ENCODE measurements at regions not wholly inside any gene's neighbourhood (a gene's known extent, or its start where the extent isn't known, plus 50 kb on each side); places are given as distances from the start of the nearest gene placed in this dataset.
"Not testable (repeated sequence)": the region's sequence is repeated elsewhere in the genome, so short reads cannot be mapped to it uniquely, and the experiment has no call there.

DNA sequence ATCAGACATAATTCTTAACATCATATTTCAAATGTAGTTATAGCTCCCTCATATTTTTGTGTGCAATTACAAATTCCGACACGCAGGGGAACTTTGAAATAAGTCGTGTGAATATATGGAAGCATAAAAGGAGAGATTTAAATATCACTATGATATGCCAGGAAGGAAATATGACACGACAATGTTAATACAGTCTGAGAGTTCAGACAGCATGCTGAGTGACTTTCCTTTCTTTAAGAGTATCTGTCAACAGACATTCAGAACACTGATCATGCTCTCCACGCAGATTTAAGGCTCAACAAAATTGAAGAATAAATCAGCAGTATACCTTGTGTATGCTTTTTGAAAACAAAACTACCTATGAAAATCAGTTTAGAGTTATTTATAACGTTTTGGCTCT lies 232.6 kb upstream of the CARD18 start:
- DNase-seq (ENCODE audit: low read depth) = no peak
- H3K4me3 ChIP-seq (ENCODE audit: low read depth, low read length) = no peak overlapping the region
- TF ChIP-seq MYC (IDR thresholded peaks at IDR 0.05; ENCODE audit: low read depth, low read length) (no peak), POLR2A (IDR thresholded peaks at IDR 0.05; ENCODE audit: extremely low read depth, insufficient read length) (no peak)

DNA sequence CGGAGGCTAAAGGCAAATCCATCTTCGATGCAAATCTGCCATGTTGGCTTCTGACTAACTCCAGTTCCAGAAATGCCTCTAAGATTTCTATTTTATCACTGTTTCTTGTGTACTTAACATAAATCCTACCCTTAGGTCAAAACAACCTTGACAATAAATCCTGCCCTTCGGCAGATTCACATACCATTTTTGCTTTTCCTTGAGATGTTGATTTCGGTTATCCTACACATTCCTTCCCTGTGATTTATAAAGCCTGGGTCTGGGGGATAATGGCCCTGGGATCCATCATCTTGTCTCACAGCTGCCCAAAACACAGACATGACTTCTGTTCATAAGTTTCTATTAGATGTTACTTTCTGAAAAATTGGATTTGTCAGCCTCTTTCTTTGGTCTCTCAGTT lies 231.7 kb upstream of the CARD18 start:
- no peak for TF ChIP-seq MYC (IDR thresholded peaks at IDR 0.05; ENCODE audit: low read depth, low read length)
- TF ChIP-seq POLR2A (IDR thresholded peaks at IDR 0.05; ENCODE audit: extremely low read depth, insufficient read length) = no peak
- TF ChIP-seq, protein P1, sequence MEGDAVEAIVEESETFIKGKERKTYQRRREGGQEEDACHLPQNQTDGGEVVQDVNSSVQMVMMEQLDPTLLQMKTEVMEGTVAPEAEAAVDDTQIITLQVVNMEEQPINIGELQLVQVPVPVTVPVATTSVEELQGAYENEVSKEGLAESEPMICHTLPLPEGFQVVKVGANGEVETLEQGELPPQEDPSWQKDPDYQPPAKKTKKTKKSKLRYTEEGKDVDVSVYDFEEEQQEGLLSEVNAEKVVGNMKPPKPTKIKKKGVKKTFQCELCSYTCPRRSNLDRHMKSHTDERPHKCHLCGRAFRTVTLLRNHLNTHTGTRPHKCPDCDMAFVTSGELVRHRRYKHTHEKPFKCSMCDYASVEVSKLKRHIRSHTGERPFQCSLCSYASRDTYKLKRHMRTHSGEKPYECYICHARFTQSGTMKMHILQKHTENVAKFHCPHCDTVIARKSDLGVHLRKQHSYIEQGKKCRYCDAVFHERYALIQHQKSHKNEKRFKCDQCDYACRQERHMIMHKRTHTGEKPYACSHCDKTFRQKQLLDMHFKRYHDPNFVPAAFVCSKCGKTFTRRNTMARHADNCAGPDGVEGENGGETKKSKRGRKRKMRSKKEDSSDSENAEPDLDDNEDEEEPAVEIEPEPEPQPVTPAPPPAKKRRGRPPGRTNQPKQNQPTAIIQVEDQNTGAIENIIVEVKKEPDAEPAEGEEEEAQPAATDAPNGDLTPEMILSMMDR (IDR thresholded peaks at IDR 0.05; ENCODE audit: low read depth, low read length) = no peak
- TF ChIP-seq, protein P2, sequence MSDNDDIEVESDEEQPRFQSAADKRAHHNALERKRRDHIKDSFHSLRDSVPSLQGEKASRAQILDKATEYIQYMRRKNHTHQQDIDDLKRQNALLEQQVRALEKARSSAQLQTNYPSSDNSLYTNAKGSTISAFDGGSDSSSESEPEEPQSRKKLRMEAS (IDR thresholded peaks at IDR 0.05; ENCODE audit: low read depth, low read length) = no peak
- no peak overlapping the region for H3K4me3 ChIP-seq (ENCODE audit: low read depth, low read length)
- DNase-seq (ENCODE audit: low read depth) = no peak

DNA sequence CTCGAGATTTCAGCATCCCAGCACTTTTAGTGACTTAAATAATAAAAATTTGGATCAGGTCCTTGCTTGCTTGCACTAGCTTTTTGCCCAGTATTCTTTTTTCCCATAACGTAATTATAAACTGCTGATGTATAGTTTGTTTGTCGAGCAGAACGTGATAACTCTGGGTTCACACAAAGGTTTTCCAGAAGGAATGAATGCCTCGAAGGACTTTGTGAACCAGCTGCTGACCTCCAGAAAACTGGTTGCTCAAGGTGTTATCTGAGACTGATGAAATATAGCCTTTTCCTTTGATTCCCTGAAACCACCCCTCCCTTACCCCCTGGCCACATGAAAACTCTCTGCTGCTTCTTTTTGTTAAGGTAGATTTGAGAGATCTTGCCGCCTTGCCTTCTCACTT lies 229.1 kb upstream of the CARD18 start:
- no peak for TF ChIP-seq POLR2A (IDR thresholded peaks at IDR 0.05; ENCODE audit: extremely low read depth, insufficient read length)
- no peak for TF ChIP-seq MYC (IDR thresholded peaks at IDR 0.05; ENCODE audit: low read depth, low read length)
- TF ChIP-seq, protein P2 (IDR thresholded peaks at IDR 0.05; ENCODE audit: low read depth, low read length) = no peak
- TF ChIP-seq, protein P1 (IDR thresholded peaks at IDR 0.05; ENCODE audit: low read depth, low read length) = no peak
- H3K4me3 ChIP-seq (ENCODE audit: low read depth, low read length) = no peak overlapping the region
- DNase-seq (ENCODE audit: low read depth) = no peak

DNA sequence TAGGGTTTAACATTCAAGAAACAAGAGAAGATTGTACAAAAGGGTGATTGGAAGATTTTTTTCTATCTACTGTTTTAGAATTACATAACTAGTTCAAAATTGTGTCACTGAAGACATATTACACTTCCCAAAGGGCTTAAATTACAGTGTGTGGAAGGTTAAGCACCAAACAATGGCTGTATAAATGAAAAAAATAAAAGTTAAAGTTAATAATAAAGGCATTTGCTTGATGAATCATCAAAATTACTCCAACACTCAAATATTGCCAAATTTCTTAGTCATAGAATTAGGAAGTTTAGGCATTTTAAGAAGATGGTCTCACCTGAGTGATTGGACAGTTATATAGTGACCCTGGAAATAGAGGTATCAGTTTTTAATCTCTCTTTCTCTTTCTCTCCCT lies 227.6 kb upstream of the CARD18 start:
- TF ChIP-seq, protein P2 (IDR thresholded peaks at IDR 0.05; ENCODE audit: low read depth, low read length) = no peak
- no peak for TF ChIP-seq POLR2A (IDR thresholded peaks at IDR 0.05; ENCODE audit: extremely low read depth, insufficient read length)
- TF ChIP-seq, protein P1 (IDR thresholded peaks at IDR 0.05; ENCODE audit: low read depth, low read length) = no peak
- DNase-seq (ENCODE audit: low read depth) = no peak
- no peak overlapping the region for H3K4me3 ChIP-seq (ENCODE audit: low read depth, low read length)

DNA sequence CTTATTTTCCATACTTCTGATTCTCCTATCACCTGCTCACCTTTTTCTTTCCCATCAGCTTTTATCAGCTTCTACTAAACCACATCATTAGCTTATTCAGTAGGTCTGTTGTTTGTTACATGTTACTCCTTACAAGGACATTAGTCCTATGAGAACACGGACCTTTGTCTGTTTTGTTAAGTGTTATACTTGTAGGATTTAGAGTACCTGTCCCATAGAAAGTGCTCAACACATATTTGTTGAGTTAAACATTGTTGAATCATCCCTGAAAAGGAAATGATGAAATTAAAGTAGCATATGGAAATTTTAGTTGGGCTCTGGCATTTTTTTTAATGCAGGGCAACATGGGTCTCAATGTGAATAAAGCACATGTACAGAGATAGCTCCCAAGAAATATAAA lies 222.1 kb upstream of the CARD18 start:
- no peak for TF ChIP-seq POLR2A (IDR thresholded peaks at IDR 0.05; ENCODE audit: extremely low read depth, insufficient read length)
- H3K4me3 ChIP-seq (ENCODE audit: low read depth, low read length) = no peak overlapping the region
- no peak for DNase-seq (ENCODE audit: low read depth)

DNA sequence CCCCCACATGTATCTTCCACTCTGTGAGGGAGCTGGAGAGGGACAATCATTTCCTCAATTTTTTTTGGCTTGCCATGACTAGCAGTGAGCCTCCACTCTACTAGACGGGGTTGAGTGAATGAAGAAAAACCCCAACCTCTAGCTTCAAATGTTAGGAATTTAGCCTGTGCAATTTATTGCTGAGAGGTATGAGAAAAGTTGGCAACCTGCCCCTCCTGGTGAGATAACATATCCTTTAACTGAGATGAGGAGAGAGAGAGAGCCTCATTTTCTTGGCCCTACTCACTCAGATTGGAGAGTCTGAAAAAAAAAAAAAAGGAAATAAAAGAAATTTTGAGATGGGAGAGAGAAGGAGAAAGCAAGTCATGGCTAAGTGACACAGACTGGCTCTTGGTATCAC lies 218.2 kb upstream of the CARD18 start:
- no peak overlapping the region for H3K4me3 ChIP-seq (ENCODE audit: low read depth, low read length)
- DNase-seq (ENCODE audit: low read depth) = no peak
- TF ChIP-seq MYC (IDR thresholded peaks at IDR 0.05; ENCODE audit: low read depth, low read length) (no peak), POLR2A (IDR thresholded peaks at IDR 0.05; ENCODE audit: extremely low read depth, insufficient read length) (no peak)
- TF ChIP-seq, protein P2 (IDR thresholded peaks at IDR 0.05; ENCODE audit: low read depth, low read length) = no peak
- TF ChIP-seq, protein P1 (IDR thresholded peaks at IDR 0.05; ENCODE audit: low read depth, low read length) = no peak

DNA sequence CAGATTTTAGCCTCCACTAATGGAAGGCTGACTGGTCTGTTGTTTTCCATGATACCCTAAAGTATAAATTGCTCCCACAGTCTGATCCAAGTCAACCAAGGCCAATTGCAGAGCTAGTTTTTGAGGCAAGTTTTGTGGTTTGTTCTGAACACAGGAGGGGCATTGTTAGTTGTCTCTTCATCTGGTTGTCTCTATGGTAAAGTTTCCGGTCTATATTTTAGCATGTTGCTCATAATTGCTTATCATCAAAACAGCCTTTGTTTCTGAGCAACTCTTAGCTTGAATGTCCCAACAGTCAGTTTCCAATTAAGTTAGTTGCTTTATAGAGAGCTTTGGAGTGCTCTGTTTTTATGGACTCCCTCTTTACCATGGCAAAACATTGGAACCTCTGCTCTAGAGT lies 217.6 kb upstream of the CARD18 start:
- no peak overlapping the region for H3K4me3 ChIP-seq (ENCODE audit: low read depth, low read length)
- TF ChIP-seq MYC (IDR thresholded peaks at IDR 0.05; ENCODE audit: low read depth, low read length) (no peak), POLR2A (IDR thresholded peaks at IDR 0.05; ENCODE audit: extremely low read depth, insufficient read length) (no peak)
- TF ChIP-seq, protein P1 (IDR thresholded peaks at IDR 0.05; ENCODE audit: low read depth, low read length) = no peak
- TF ChIP-seq, protein P2 (IDR thresholded peaks at IDR 0.05; ENCODE audit: low read depth, low read length) = no peak
- DNase-seq (ENCODE audit: low read depth) = no peak

DNA sequence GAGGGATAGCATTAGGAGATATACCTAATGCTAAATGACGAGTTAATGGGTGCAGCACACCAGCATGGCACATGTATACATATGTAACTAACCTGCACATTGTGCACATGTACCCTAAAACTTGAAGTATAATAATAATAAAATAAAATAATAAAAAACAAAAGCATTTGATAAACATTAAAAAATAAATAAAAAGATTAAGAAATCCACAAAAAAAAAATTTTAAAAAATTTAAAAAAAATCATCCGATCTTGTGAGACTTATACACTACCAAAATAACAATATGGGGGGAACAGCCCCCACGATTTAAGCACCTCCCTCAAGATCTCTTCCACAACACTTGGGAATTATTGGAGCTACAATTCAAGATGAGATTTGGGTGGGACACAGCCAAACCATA lies 210.3 kb upstream of the CARD18 start:
- not testable (repeated sequence) for H3K4me3 ChIP-seq (ENCODE audit: low read depth, low read length); DNase-seq (ENCODE audit: low read depth)
